ENCODE measurements at regions not wholly inside any gene's neighbourhood (a gene's known extent, or its start where the extent isn't known, plus 50 kb on each side); places are given as distances from the start of the nearest gene placed in this dataset.

DNA sequence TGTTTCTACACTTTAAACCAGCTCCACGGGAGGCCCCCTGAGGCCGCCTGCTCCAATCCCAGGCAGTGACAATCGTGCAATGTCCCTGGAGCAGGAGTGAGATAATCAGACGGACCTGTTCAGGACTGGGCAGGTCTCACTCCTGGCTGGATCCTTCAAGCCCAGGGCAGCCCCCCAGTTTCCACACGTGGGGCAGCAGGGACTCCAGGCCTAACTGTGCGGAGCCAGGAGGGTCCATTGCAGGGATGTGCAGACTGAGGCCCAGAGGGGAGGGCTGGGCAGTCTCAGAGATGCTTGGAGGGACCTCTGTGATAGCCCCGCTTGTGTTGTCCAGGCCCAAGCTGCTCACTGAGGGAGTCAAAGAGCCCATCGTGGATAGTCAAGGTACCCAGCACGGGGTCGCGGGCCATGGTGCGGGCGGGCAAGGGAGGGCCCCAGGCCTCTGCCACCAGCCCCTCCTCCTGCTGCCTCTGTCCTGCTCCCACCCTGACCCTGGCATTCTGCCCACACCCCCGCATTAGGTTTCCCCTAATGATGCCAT is 110.5 kb upstream of the KCTD7 start:
- TF ChIP-seq, protein P1, sequence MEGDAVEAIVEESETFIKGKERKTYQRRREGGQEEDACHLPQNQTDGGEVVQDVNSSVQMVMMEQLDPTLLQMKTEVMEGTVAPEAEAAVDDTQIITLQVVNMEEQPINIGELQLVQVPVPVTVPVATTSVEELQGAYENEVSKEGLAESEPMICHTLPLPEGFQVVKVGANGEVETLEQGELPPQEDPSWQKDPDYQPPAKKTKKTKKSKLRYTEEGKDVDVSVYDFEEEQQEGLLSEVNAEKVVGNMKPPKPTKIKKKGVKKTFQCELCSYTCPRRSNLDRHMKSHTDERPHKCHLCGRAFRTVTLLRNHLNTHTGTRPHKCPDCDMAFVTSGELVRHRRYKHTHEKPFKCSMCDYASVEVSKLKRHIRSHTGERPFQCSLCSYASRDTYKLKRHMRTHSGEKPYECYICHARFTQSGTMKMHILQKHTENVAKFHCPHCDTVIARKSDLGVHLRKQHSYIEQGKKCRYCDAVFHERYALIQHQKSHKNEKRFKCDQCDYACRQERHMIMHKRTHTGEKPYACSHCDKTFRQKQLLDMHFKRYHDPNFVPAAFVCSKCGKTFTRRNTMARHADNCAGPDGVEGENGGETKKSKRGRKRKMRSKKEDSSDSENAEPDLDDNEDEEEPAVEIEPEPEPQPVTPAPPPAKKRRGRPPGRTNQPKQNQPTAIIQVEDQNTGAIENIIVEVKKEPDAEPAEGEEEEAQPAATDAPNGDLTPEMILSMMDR (IDR thresholded peaks at IDR 0.05), result no peak
- no peak for TF ChIP-seq POLR2AphosphoS5 (IDR thresholded peaks at IDR 0.05)
- TF ChIP-seq POLR2A (IDR thresholded peaks at IDR 0.05), result no peak
- no peak for TF ChIP-seq EP300 (IDR thresholded peaks at IDR 0.05)

Data from suprapubic skin (tissue), 4 donors.